A673 (cell line): ENCODE measurements at regions not wholly inside any gene's neighbourhood (a gene's known extent, or its start where the extent isn't known, plus 50 kb on each side); places are given as distances from the start of the nearest gene placed in this dataset.

Experiments used
- BruUV-seq: library from RNA; stranded (reverse); fragments of 400-500 nt; replicated peaks from 2 replicates; lab custom pipeline; 2021; lab: Mats Ljungman, UMichigan
- CTCF ChIA-PET: fragments of 300-600 bp; sonication (Branson Sonifier 250); formaldehyde crosslinking; loops from one replicate; lab custom pipeline; 2022; ENCODE audit warnings: antibody characterized with exemption; lab: Charles Lee
- POLR2A ChIA-PET: fragments of 300-600 bp; sonication (Branson Sonifier 250); formaldehyde crosslinking; loops from one replicate; lab custom pipeline; 2022; ENCODE audit warnings: antibody characterized with exemption; ENCODE audit not compliant: low non-redundant PET; lab: Charles Lee
- DNase-seq: peaks from one replicate; pipeline ENCODE4 v3.0.0-alpha.2; 2015; ENCODE audit warnings: low spot score
- H3K27ac ChIP-seq: fragments of 200-600 bp; sonication (generic); 2 replicates; pipeline ENCODE4 v1.5.1; 2016; ENCODE audit warnings: mixed run types, low read depth, mild to moderate bottlenecking, mixed read lengths, antibody characterized with exemption, low read length; ENCODE audit not compliant: poor library complexity, severe bottlenecking
- H3K27me3 ChIP-seq: fragments of 200-600 bp; sonication (generic); replicated peaks from 2 replicates; pipeline ENCODE4 v1.6.1; 2017; ENCODE audit warnings: mixed run types, low read depth, mild to moderate bottlenecking, mixed read lengths, antibody characterized with exemption, low read length; ENCODE audit not compliant: insufficient read depth, poor library complexity
- H3K36me3 ChIP-seq: fragments of 200-600 bp; sonication (generic); 2 replicates; pipeline ENCODE4 v1.6.1; 2016; ENCODE audit warnings: mixed run types, mild to moderate bottlenecking, mixed read lengths, antibody characterized with exemption, low read length; ENCODE audit not compliant: insufficient read depth, poor library complexity, severe bottlenecking
- H3K4me1 ChIP-seq: fragments of 200-600 bp; sonication (generic); 2 replicates; pipeline ENCODE4 v1.6.1; 2017; ENCODE audit warnings: mixed run types, mild to moderate bottlenecking, mixed read lengths, antibody characterized with exemption, low read length; ENCODE audit not compliant: insufficient read depth, poor library complexity, severe bottlenecking
- H3K4me3 ChIP-seq: fragments of 200-600 bp; sonication (generic); 2 replicates; pipeline ENCODE4 v1.5.1; 2016; ENCODE audit warnings: low read depth, mixed run types, mild to moderate bottlenecking, mixed read lengths, low read length; ENCODE audit not compliant: poor library complexity, severe bottlenecking
- H3K9me3 ChIP-seq: fragments of 200-600 bp; sonication (generic); 2 replicates; pipeline ENCODE4 v1.6.1; 2016; ENCODE audit warnings: mixed run types, low read depth, mild to moderate bottlenecking, mixed read lengths, antibody characterized with exemption, low read length; ENCODE audit not compliant: poor library complexity, severe bottlenecking
- EZH2 ChIP-seq: fragments of 200-600 bp; sonication (generic); IDR thresholded peaks from 2 replicates; pipeline ENCODE4 v1.6.1; 2017; ENCODE audit warnings: borderline replicate concordance, low read depth, mild to moderate bottlenecking, mixed read lengths, antibody characterized with exemption, low read length; ENCODE audit not compliant: poor library complexity, severe bottlenecking
- intact Hi-C: fragments of 100-400 bp; cut with micrococcal nuclease; formaldehyde crosslinking; loops from one replicate; pipeline ENCODE4 v1.10.0; 2022; ENCODE audit not compliant: unreplicated experiment
- TF ChIP-seq, protein P1 (sequence below): fragments of 300-800, 200-600 bp; sonication (generic); conservative IDR thresholded peaks from 2 replicates; pipeline ENCODE4 v1.5.1; 2017; ENCODE audit warnings: low read depth, mild to moderate bottlenecking, antibody characterized with exemption, low read length, moderate library complexity, mixed read lengths

DNA sequence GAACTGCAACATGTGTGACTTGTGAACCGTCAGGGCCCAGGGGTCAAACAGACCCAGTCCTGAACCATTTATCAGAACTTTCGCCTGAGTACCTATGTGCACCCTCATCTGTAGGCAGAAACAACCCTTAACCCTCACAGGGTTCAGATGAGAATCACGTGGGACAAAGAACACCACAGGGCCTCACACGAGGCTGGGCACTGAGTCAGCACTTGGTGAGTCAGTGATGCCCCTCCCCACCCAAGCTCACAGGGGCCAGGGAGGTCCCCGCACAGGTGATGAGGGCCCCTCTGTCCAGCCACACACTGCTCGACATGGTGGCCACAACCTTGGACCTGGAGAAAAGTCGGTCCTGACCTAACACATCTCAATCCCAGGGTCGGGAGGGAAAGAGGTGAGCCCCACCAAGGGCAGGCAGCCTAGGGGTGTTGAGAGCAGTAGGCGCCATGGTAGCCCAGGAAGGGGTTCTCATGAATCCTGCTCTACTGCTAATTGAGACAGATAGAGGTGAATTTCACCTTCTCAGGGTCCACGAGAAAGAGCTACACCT lies 176.4 kb downstream of the SHANK2 start:
- BruUV-seq = no TSS peak
- POLR2A ChIA-PET = no interaction called here
- TF ChIP-seq EZH2 = no peak
- TF ChIP-seq, protein P1, sequence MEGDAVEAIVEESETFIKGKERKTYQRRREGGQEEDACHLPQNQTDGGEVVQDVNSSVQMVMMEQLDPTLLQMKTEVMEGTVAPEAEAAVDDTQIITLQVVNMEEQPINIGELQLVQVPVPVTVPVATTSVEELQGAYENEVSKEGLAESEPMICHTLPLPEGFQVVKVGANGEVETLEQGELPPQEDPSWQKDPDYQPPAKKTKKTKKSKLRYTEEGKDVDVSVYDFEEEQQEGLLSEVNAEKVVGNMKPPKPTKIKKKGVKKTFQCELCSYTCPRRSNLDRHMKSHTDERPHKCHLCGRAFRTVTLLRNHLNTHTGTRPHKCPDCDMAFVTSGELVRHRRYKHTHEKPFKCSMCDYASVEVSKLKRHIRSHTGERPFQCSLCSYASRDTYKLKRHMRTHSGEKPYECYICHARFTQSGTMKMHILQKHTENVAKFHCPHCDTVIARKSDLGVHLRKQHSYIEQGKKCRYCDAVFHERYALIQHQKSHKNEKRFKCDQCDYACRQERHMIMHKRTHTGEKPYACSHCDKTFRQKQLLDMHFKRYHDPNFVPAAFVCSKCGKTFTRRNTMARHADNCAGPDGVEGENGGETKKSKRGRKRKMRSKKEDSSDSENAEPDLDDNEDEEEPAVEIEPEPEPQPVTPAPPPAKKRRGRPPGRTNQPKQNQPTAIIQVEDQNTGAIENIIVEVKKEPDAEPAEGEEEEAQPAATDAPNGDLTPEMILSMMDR = no peak
- Histone ChIP-seq H3K27me3 (peaks cover 9% of the 10 kb centered on the region), H3K27ac (no peak overlapping the region), H3K36me3 (no peaks in the 10 kb centered on the region), H3K4me1 (no peaks in the 10 kb centered on the region), H3K9me3 (no peaks in the 10 kb centered on the region), H3K4me3 (no peak overlapping the region)
- intact Hi-C loops = no loop called here
- DNase-seq = no peak
- CTCF ChIA-PET = interaction anchor here (0.6 kb wide), 1 partner anchor 132 kb away, joined by 5 read pairs; no protein-coding TSS in a partner anchor

DNA sequence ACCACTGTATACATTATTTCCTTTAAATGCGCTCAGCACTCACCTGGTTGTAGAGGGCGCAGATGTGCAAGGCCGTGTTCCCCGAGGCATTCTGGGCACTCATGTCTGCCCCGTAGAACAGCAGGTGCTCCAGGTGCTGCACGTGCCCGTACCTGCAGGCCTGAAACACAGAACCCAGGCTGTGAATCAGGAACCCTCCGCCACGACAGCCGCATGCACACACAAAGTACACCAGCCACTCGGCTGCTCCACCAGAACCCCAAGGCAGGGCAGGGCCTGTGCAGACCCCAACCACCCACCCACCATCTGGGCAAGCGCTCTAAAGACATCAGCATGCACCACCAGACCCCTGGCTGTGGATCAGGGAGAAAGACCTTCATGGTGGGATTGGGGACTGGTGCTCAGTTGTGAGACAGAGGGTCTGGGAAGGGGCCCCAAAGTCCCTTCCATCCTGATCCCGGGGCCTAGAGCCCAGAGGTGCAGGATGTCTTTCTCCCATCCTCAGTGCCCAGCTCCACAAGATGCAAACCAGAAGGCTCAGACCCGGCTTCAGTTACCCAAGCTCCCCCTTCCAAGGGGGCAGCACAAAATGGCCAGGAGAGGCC lies 177.2 kb downstream of the SHANK2 start:
- BruUV-seq = no TSS peak
- intact Hi-C loops = no loop called here
- Histone ChIP-seq H3K36me3 (no peaks in the 10 kb centered on the region), H3K4me1 (no peaks in the 10 kb centered on the region), H3K4me3 (no peak overlapping the region), H3K9me3 (no peaks in the 10 kb centered on the region), H3K27ac (no peak overlapping the region), H3K27me3 (peaks cover 13% of the 10 kb centered on the region)
- DNase-seq = no peak
- POLR2A ChIA-PET = no interaction called here
- TF ChIP-seq, protein P1 = no peak
- no peak for TF ChIP-seq EZH2
- CTCF ChIA-PET = no interaction called here

DNA sequence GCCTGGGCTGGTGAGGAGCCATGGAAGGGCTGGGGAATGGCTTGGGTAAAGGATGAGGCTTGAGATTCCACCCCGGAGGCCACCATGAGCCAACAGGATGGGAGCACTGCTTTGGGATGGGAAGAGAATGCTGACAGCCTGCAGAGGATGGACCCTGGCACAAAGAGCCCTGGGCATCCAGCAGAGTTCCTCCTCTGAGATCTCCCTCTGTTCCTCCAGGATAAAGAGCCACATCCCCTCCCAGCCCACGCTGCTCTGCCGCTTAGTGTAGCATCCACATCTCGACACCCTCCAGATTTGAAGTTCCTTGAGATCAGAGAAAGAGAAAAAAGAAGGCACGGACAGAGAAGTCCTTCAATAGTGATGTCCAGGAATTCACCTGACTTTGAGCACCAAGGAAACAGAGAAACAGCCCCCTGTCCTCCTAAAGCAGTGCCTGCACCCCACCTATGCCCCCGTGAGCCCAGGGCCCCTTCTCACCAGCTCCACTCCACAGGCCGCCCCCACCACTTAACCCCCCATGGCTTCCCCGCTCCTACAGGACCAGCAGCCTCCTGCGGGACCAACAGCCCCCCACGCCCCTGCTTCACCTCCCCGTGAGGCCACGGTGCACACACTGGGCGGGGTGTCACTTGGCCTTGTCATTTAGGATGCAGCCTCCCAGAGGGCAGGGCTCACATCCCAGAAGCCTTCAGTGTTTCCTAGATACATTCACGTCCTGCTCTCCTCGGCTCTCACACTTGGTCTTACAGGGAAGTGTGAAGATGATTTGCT lies 180.5 kb downstream of the SHANK2 start:
- Histone ChIP-seq H3K4me1 (no peaks in the 10 kb centered on the region), H3K4me3 (no peak overlapping the region), H3K9me3 (no peaks in the 10 kb centered on the region), H3K27me3 (peaks cover 13% of the 10 kb centered on the region), H3K27ac (no peak overlapping the region), H3K36me3 (no peaks in the 10 kb centered on the region)
- BruUV-seq = no TSS peak
- TF ChIP-seq, protein P1 = no peak
- POLR2A ChIA-PET = no interaction called here
- intact Hi-C loops = no loop called here
- CTCF ChIA-PET = no interaction called here
- DNase-seq = no peak
